ENCODE measurements at regions not wholly inside any gene's neighbourhood (a gene's known extent, or its start where the extent isn't known, plus 50 kb on each side); places are given as distances from the start of the nearest gene placed in this dataset.

DNA sequence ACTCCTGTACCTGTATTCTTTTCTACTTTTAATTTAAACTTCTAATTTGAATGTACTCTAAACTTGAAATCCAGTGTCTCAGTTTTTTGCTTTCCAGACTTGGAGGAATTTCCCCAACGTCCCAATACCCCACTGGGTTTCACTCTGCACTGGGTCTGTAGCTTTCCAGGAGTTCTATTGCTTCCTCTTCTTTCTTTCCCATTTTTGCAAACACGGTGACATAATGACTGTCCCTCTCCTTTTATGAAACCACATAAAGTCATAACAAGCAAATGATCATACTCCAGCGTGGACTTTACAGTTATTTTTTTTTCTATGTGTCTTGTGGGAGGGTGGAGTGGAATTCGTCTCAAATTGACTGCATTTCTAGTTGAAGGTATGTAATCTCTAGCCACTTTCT lies 97.1 kb downstream of the FASLG start:
- Histone ChIP-seq H3K36me3 (ENCODE audit: insufficient read depth, low read length) (no peaks in the 10 kb centered on the region), H4K20me1 (ENCODE audit: insufficient read depth, low read length) (no peaks in the 10 kb centered on the region), H3F3A (ENCODE audit: insufficient read depth, low read length) (no peaks in the 10 kb centered on the region), H2AFZ (ENCODE audit: low read length) (no peak overlapping the region), H3K9me2 (ENCODE audit: low read depth, low read length) (no peaks in the 10 kb centered on the region), H3K27me3 (ENCODE audit: insufficient read depth, low read length) (no peaks in the 10 kb centered on the region), H3K27ac (ENCODE audit: low read depth, low read length, poor library complexity, severe bottlenecking) (no peak overlapping the region), H3K9me3 (ENCODE audit: low read length) (no peaks in the 10 kb centered on the region), H3K4me2 (ENCODE audit: low read length) (no peak overlapping the region), H3K4me1 (ENCODE audit: insufficient read depth, low read length, severe bottlenecking) (no peaks in the 10 kb centered on the region), H3K79me2 (ENCODE audit: insufficient read depth, low read length) (no peaks in the 10 kb centered on the region), H3K9ac (ENCODE audit: low read length) (no peak overlapping the region), H3K4me3 (ENCODE audit: low read depth, low read length, poor library complexity, severe bottlenecking) (no peak overlapping the region)
- TF ChIP-seq, protein P1, sequence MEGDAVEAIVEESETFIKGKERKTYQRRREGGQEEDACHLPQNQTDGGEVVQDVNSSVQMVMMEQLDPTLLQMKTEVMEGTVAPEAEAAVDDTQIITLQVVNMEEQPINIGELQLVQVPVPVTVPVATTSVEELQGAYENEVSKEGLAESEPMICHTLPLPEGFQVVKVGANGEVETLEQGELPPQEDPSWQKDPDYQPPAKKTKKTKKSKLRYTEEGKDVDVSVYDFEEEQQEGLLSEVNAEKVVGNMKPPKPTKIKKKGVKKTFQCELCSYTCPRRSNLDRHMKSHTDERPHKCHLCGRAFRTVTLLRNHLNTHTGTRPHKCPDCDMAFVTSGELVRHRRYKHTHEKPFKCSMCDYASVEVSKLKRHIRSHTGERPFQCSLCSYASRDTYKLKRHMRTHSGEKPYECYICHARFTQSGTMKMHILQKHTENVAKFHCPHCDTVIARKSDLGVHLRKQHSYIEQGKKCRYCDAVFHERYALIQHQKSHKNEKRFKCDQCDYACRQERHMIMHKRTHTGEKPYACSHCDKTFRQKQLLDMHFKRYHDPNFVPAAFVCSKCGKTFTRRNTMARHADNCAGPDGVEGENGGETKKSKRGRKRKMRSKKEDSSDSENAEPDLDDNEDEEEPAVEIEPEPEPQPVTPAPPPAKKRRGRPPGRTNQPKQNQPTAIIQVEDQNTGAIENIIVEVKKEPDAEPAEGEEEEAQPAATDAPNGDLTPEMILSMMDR (IDR thresholded peaks at IDR 0.05; ENCODE audit: low read length) = no peak
- no peak for TF ChIP-seq EZH2 (IDR thresholded peaks at IDR 0.05; ENCODE audit: borderline replicate concordance, low read length)

GRCh38 chr1:172758259-172758658 lies 99.4 kb downstream of the FASLG start:
- Histone ChIP-seq H3K9me2 (ENCODE audit: low read depth, low read length) (no peaks in the 10 kb centered on the region), H3F3A (ENCODE audit: insufficient read depth, low read length) (no peaks in the 10 kb centered on the region), H3K9ac (ENCODE audit: low read length) (no peak overlapping the region), H3K36me3 (ENCODE audit: insufficient read depth, low read length) (no peaks in the 10 kb centered on the region), H2AFZ (ENCODE audit: low read length) (no peak overlapping the region), H3K4me1 (ENCODE audit: insufficient read depth, low read length, severe bottlenecking) (no peaks in the 10 kb centered on the region), H3K27ac (ENCODE audit: low read depth, low read length, poor library complexity, severe bottlenecking) (no peak overlapping the region), H3K4me2 (ENCODE audit: low read length) (no peak overlapping the region), H3K9me3 (ENCODE audit: low read length) (no peaks in the 10 kb centered on the region), H3K79me2 (ENCODE audit: insufficient read depth, low read length) (no peaks in the 10 kb centered on the region), H3K27me3 (ENCODE audit: insufficient read depth, low read length) (no peaks in the 10 kb centered on the region), H4K20me1 (ENCODE audit: insufficient read depth, low read length) (no peaks in the 10 kb centered on the region), H3K4me3 (ENCODE audit: low read depth, low read length, poor library complexity, severe bottlenecking) (no peak overlapping the region)
- TF ChIP-seq, protein P1 (IDR thresholded peaks at IDR 0.05; ENCODE audit: low read length) = no peak
- no peak for TF ChIP-seq EZH2 (IDR thresholded peaks at IDR 0.05; ENCODE audit: borderline replicate concordance, low read length)

- Histone ChIP-seq H3K9ac (ENCODE audit: low read length) (no peak overlapping the region), H3F3A (ENCODE audit: insufficient read depth, low read length) (no peaks in the 10 kb centered on the region), H3K79me2 (ENCODE audit: insufficient read depth, low read length) (no peaks in the 10 kb centered on the region), H3K36me3 (ENCODE audit: insufficient read depth, low read length) (no peaks in the 10 kb centered on the region), H2AFZ (ENCODE audit: low read length) (no peak overlapping the region), H3K27ac (ENCODE audit: low read depth, low read length, poor library complexity, severe bottlenecking) (no peak overlapping the region), H3K4me1 (ENCODE audit: insufficient read depth, low read length, severe bottlenecking) (no peaks in the 10 kb centered on the region), H3K9me2 (ENCODE audit: low read depth, low read length) (no peaks in the 10 kb centered on the region), H4K20me1 (ENCODE audit: insufficient read depth, low read length) (no peaks in the 10 kb centered on the region), H3K27me3 (ENCODE audit: insufficient read depth, low read length) (no peaks in the 10 kb centered on the region), H3K9me3 (ENCODE audit: low read length) (no peaks in the 10 kb centered on the region), H3K4me2 (ENCODE audit: low read length) (no peak overlapping the region), H3K4me3 (ENCODE audit: low read depth, low read length, poor library complexity, severe bottlenecking) (no peak overlapping the region)
- TF ChIP-seq EZH2 (IDR thresholded peaks at IDR 0.05; ENCODE audit: borderline replicate concordance, low read length) = no peak
- TF ChIP-seq, protein P1 (IDR thresholded peaks at IDR 0.05; ENCODE audit: low read length) = no peak
Observed at GRCh38 chr1:172760121-172760520, 101.2 kb downstream of the FASLG start.
